Uterus (tissue), 2 donors: ENCODE measurements at regions not wholly inside any gene's neighbourhood (a gene's known extent, or its start where the extent isn't known, plus 50 kb on each side); places are given as distances from the start of the nearest gene placed in this dataset.

ENCODE experiments used
- POLR2A ChIP-seq, 2 donors: fragments of 450-650 bp; IDR thresholded peaks; one replicate each; pipeline ENCODE4 v1.6.1; 2016; ENCODE audit warnings: antibody characterized with exemption in 2 of 2, mild to moderate bottlenecking in 1 of 2, moderate library complexity in 1 of 2
- TF ChIP-seq, protein P1 (sequence below), 4 experiments: fragments of 200-600 bp in 2 of 4; fragments of 450-650 bp in 2 of 4; sonication (generic) in 2 of 4; IDR thresholded peaks; one replicate each; pipeline ENCODE4 v1.5.1; 2016 to 2019; ENCODE audit warnings: antibody characterized with exemption in 4 of 4, mild to moderate bottlenecking in 2 of 4, moderate library complexity in 1 of 4

- TF ChIP-seq, protein P1, sequence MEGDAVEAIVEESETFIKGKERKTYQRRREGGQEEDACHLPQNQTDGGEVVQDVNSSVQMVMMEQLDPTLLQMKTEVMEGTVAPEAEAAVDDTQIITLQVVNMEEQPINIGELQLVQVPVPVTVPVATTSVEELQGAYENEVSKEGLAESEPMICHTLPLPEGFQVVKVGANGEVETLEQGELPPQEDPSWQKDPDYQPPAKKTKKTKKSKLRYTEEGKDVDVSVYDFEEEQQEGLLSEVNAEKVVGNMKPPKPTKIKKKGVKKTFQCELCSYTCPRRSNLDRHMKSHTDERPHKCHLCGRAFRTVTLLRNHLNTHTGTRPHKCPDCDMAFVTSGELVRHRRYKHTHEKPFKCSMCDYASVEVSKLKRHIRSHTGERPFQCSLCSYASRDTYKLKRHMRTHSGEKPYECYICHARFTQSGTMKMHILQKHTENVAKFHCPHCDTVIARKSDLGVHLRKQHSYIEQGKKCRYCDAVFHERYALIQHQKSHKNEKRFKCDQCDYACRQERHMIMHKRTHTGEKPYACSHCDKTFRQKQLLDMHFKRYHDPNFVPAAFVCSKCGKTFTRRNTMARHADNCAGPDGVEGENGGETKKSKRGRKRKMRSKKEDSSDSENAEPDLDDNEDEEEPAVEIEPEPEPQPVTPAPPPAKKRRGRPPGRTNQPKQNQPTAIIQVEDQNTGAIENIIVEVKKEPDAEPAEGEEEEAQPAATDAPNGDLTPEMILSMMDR (IDR thresholded peaks at IDR 0.05): no peak
- TF ChIP-seq POLR2A (IDR thresholded peaks at IDR 0.05): no peak
Observed at GRCh38 chr14:84584511-84584910, 945.4 kb upstream of the FLRT2 start.
